Stimulated activated naive CD4-positive, alpha-beta T cell (primary cell): ENCODE measurements at regions not wholly inside any gene's neighbourhood (a gene's known extent, or its start where the extent isn't known, plus 50 kb on each side); places are given as distances from the start of the nearest gene placed in this dataset.

Experiments used
- DNase-seq, 6 experiments: peaks; one replicate each; lab custom pipeline; 2025; lab: John Stamatoyannopoulos, UW

- no peak for DNase-seq
Observed at GRCh38 chr4:4693258-4693657, 151.4 kb upstream of the STX18 start.

GRCh38 chr4:4690854-4691253 is 149.0 kb upstream of the STX18 start:
- DNase-seq, result no peak

GRCh38 chr4:4689694-4690440 is 148.0 kb upstream of the STX18 start:
- DNase-seq, result no peak

- no peak for DNase-seq
Observed at GRCh38 chr4:4687935-4688727, 146.3 kb upstream of the STX18 start.

- DNase-seq, result no peak
Observed at GRCh38 chr4:4687100-4687499, 145.3 kb upstream of the STX18 start.

GRCh38 chr4:4685810-4686795 is 144.3 kb upstream of the STX18 start:
- no peak for DNase-seq

GRCh38 chr4:4681653-4682052 is 139.8 kb upstream of the STX18 start:
- DNase-seq, result no peak

GRCh38 chr4:4680758-4681157 is 138.9 kb upstream of the STX18 start:
- DNase-seq, result no peak

GRCh38 chr4:4680243-4680642 is 138.4 kb upstream of the STX18 start:
- no peak for DNase-seq

- DNase-seq, result no peak
Observed at GRCh38 chr4:4677556-4678522, 136.0 kb upstream of the STX18 start.

- no peak for DNase-seq
Observed at GRCh38 chr4:4675641-4676040, 133.8 kb upstream of the STX18 start.

GRCh38 chr4:4675051-4675581 is 133.3 kb upstream of the STX18 start:
- no peak for DNase-seq

GRCh38 chr4:4673070-4673469 is 131.2 kb upstream of the STX18 start:
- no peak for DNase-seq

- no peak for DNase-seq
Observed at GRCh38 chr4:4672402-4672801, 130.6 kb upstream of the STX18 start.

- DNase-seq, result no peak
Observed at GRCh38 chr4:4671774-4672349, 130.0 kb upstream of the STX18 start.

- no peak for DNase-seq
Observed at GRCh38 chr4:4670869-4671268, 129.0 kb upstream of the STX18 start.

- no peak for DNase-seq
Observed at GRCh38 chr4:4668355-4669210, 126.7 kb upstream of the STX18 start.

- DNase-seq, result no peak
Observed at GRCh38 chr4:4667622-4668081, 125.8 kb upstream of the STX18 start.
